LHCN-M2 (cell line): ENCODE measurements at regions not wholly inside any gene's neighbourhood (a gene's known extent, or its start where the extent isn't known, plus 50 kb on each side); places are given as distances from the start of the nearest gene placed in this dataset.
"Not testable (repeated sequence)": the region's sequence is repeated elsewhere in the genome, so short reads cannot be mapped to it uniquely, and the experiment has no call there.

Experiments
- DNase-seq: peaks from one replicate; pipeline ENCODE4 v3.0.0-alpha.2; 2012; ENCODE audit warnings: low read depth

GRCh38 chr1:208465786-208466590 lies 221.8 kb upstream of the PLXNA2 start:
- no peak for DNase-seq

DNA sequence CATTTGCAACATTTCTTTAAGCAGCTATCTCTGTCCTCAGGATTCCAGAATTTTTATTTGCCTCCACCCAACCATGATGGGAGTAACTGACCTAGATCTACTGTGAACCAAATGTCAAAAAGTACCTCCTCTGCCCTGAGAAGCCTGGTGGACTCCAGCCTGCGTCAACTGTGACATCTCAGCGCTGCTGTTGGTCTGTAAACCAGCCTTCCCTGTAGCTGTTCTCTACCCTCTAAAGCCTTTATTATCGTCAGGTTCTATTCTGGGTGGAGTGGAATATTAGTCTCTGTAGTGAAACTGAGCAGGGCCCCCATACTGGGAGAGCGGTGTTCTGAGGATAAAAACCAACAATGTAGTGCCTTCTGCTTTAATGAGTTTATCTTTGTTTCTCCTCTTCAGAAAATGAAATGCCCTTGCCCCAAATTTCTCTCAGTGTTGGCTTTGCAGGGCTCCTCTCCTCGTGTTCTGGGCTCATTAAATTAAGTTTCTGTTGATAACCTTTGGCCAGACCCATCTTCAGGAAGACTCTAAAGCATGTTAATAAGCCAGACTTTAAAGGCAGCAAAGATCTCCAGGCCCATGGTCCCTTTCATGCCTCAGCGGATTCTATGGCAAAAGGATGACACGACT lies 223.1 kb upstream of the PLXNA2 start:
- no peak for DNase-seq

- peak; percentile 41 for DNase-seq
Measured at GRCh38 chr1:208475449-208475848, 231.3 kb upstream of the PLXNA2 start.

DNA sequence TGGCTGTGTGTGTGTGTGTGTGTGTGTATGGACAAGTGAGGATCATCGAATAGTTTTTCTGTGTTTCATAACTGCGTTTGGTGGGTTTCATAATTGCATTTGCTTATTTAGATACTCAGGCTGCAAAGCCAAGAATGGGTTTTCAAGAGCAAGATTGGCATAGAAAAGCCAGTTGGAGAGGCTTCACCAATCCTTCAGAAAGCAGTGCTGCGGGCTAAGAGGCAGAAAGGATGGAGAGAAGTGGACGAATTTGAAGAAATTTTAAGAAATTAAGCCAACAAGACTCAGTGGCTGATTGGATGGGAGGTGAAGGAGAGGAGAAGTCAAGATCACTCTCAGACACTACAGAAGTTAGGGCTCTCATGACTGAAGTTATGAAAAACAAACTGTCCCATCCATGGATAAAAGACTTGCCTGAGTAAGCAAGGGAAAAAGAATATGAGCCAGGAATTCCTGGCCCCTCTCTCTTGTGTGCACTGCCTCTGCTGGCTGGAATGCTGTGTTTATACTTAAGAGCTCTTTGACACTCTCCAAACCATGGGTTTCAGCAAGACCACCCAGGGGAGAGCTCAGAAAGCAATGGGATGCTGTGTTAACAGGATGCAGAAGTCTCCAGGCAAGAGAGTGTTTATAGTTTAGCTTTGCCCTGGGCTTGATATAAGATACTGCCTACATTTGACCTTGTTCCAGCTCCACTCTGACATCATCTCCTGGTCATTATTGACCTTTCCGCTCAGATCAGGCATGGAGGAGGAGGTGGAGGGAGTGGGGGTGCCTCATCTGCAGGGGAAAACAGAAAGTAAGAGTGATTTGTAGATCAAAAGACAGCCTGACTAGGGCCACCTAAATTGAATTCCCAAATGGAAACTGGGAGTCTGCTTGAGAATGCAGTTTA lies 232.0 kb upstream of the PLXNA2 start:
- DNase-seq: peak; percentile 1

DNA sequence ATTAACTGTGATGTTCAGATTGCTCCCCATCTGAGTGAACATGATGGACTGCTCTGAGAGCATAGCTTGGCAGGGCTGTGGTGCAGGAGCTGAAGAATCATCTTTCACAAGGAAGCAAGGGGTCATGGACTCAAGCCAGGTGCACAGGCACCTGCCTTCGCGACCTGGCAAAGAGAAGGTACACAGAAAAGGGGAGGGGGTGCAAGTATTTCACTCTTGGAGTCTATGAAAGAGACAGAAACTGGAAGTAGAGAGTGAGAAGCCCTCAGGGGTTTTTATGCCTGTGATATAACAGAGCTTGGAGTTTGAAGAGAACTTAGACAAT lies 232.6 kb upstream of the PLXNA2 start:
- no peak for DNase-seq

GRCh38 chr1:208479435-208479834 lies 235.3 kb upstream of the PLXNA2 start:
- DNase-seq: no peak

DNA sequence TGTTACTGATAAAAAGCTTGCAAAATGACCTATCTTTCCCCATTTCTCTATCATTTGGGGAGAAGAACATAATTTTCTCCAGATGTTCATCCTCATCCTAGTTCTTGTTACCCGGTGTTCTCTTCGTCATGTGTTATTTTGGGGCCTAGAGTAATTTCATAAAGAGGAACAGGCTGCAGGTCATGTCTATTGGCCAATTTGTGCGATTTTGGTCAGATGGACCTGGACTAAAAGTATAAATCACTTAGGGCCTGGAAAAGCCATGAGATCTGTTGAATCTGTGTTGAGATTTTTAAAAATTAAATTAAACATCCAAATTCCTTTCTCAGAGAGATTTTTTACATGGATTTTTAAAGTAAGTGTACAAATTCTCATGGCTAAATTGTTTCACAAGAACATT lies 241.3 kb upstream of the PLXNA2 start:
- DNase-seq: no peak

DNA sequence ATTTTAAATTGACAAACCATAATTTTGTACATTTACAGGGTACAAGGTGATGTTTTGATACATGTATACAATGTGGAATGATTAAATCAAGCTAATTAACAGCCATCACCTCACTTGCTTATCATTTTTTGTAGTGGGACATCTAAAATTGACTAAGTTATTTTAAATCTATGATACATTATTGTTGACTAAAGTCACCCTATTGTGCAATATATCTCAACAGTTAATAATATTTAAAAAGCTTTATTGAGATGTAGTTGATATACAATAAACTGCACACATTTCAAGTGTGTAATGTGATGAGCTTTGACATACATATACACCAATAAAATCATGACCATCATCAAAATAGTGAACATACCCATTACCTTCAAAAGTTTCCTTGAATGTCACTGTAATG lies 242.5 kb upstream of the PLXNA2 start:
- DNase-seq: no peak

DNA sequence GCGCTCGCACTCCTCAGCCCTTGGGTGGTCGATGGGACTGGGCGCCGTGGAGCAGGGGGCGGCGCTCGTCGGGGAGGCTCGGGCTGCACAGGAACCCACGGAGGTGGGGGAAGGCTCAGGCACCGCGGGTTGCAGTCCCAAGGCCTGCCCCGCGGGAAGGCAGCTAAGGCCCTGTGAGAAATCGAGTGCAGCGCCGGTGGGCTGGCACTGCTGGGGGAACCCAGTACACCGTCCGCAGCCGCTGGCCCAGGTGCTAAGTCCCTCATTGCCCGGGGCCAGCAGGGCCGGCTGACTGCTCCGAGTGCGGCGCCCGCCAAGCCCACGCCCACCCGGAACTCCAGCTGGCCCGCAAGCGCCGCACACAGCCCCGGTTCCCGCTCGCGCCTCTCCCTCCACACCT lies 244.2 kb upstream of the PLXNA2 start:
- DNase-seq: not testable (repeated sequence)

DNA sequence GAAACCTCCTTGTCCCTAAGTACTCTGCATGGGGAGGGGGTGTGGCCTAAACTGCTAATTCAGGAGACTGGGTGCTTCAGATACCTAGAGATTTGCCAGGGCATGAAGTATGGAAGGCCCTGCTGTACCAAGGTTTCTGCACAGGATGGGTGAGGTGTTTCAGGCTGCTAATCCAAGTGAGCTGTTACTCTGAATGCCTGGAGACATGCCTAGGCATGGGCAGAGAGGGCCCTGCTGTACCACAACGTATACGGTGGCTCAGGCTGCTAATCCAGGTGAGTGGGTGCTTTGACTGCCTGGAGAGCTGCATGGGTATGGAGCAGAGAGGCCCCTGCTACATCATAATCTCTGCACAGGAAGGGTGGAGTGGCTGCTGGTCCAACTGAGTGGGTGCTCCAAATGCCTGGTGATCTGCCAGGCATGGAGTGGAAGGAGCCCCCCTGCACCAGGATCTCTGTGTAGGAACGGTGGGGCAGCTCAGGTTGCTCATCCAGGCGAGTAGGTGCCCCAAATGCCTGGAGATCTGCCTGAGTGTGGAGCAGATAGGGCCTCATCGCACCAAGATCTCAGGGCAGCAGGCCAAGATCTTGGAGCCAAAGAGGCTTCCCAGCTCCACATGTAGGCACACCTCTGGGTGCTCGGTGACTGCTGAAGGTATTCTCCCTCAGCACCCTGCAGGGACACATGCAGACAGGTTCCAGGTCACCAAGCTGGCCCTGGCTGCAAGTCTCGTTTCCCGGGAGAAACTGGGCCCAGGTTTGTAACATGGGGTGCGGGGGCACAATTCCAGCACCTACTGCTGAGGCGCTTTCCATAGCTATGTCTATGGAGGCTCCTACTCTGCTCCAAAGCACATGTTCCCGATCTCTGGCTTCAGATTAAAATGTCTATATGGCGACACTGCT lies 252.5 kb upstream of the PLXNA2 start:
- DNase-seq: no peak

- no peak for DNase-seq
Measured at GRCh38 chr1:208497866-208498541, 253.8 kb upstream of the PLXNA2 start.

DNA sequence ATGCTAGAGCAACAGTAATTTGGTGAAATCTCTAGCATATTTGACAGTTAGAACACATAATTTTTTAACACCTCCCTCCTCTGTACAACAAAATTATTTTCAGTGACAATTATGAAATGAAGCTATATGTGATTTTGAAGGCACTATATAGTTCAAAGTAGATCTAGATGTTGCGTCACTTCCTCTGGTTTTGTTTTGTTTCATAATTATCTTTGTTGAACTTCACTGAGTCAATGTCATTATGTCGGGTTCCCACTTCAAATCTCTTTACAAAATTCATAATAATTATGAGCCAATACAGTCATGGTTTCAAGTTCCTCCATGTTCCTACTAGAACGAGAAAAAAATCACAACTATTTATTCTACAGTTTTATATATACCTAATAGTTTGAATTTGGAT lies 254.8 kb upstream of the PLXNA2 start:
- no peak for DNase-seq

GRCh38 chr1:208499601-208500000 lies 255.4 kb upstream of the PLXNA2 start:
- no peak for DNase-seq

DNA sequence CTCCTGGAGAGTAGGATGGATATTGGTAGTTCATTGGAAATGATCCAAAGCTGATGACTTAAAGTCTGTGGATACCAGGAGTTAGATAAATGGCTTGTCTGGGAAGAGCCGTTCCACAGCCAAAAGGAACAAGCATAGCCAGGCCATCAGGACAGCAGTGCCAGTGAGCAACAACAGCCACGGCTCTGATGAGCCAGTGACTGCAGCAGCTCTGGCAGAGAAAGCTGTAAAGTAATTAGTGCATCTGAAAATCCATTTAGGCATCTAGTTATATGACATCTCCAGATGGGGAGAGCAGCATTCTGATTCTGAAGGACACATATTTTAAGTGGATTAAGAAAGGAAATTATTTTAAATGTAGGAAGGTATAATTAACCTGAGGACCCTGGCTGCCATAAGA lies 256.2 kb upstream of the PLXNA2 start:
- DNase-seq: no peak

DNA sequence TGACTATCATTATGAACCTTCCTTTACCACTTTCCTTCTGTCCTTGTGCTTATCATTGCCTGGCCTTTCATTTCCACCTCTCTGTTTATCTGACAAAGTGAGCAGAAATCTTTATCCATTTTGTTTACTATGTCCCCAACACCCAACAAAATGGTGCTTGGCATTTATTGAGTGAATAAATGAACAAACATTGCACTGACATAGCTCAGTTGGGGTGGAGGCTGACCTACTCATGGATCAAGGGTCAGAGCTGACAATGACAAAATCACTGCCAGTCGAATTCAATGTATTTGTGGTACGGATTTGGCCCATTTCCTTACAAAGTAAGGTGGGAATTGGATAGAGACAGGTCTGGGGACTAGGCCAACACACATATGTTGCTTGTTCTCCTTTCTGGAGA lies 257.4 kb upstream of the PLXNA2 start:
- DNase-seq: no peak

- no peak for DNase-seq
Measured at GRCh38 chr1:208503787-208504186, 259.6 kb upstream of the PLXNA2 start.

GRCh38 chr1:208506812-208507211 lies 262.6 kb upstream of the PLXNA2 start:
- no peak for DNase-seq

- DNase-seq: no peak
Measured at GRCh38 chr1:208509072-208509471, 264.9 kb upstream of the PLXNA2 start.

- peak; percentile 48 for DNase-seq
Measured at GRCh38 chr1:208510192-208510952, 266.2 kb upstream of the PLXNA2 start.

DNA sequence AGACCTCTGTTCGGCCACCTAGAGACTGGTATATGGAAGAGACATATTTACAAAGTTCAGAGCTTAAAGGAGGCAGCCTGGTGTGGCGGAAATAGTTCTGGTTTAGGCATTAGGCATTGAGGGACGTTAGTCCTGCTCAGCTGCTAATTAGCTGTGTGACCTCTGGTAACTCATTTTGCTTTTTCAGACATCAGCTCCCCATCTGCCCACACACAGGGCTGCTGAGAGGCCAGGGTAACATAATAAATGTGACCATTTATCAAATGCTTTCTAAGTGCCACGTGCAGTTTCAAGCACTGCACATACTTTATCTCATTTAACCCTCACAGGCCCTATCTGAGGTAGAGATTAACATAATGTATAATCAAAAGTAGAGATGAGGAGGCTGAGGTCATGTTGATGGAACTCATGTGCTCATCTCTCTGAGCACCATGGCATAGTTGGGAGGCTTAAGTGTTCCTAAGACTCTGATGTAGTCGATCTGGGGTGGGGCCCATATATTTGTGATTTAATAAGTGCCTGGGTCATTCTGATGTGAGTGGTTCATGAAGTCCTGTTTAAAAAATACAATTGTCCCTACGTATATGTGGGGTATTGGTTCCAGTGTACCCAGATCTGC lies 267.2 kb upstream of the PLXNA2 start:
- DNase-seq: no peak
